Skeletal muscle tissue (tissue), 3 donors: ENCODE measurements at regions not wholly inside any gene's neighbourhood (a gene's known extent, or its start where the extent isn't known, plus 50 kb on each side); places are given as distances from the start of the nearest gene placed in this dataset.

Source experiments
- H3K27ac ChIP-seq: one replicate; pipeline ENCODE4 v1.7.0; 2013; ENCODE audit warnings: mild to moderate bottlenecking, low read depth, low read length, inconsistent platforms
- H3K27me3 ChIP-seq, 3 donors: one replicate each; pipeline ENCODE4 v1.7.0; 2013; ENCODE audit warnings: low read length in 3 of 3; ENCODE audit not compliant: control insufficient read depth in 3 of 3, insufficient read depth in 3 of 3
- H3K36me3 ChIP-seq, 3 donors: one replicate each; pipeline ENCODE4 v1.7.0; 2013; ENCODE audit warnings: low read length in 3 of 3; ENCODE audit not compliant: control insufficient read depth in 3 of 3, insufficient read depth in 3 of 3
- H3K4me1 ChIP-seq, 3 donors: one replicate each; pipeline ENCODE4 v1.7.0; 2013; ENCODE audit warnings: low read length in 3 of 3, mild to moderate bottlenecking in 3 of 3; ENCODE audit not compliant: control insufficient read depth in 3 of 3, insufficient read depth in 3 of 3
- H3K4me3 ChIP-seq, 3 donors: one replicate each; pipeline ENCODE4 v1.7.0; 2013; ENCODE audit warnings: low read length in 3 of 3
- H3K9ac ChIP-seq, 3 donors: one replicate each; pipeline ENCODE4 v1.7.0; 2013; ENCODE audit warnings: low read length in 3 of 3, mild to moderate bottlenecking in 3 of 3, moderate library complexity in 2 of 3, low read depth in 1 of 3
- H3K9me3 ChIP-seq, 3 donors: one replicate each; pipeline ENCODE4 v1.7.0; 2013; ENCODE audit warnings: low read length in 3 of 3; ENCODE audit not compliant: control insufficient read depth in 3 of 3
- donor health status: Osteomylitis.

DNA sequence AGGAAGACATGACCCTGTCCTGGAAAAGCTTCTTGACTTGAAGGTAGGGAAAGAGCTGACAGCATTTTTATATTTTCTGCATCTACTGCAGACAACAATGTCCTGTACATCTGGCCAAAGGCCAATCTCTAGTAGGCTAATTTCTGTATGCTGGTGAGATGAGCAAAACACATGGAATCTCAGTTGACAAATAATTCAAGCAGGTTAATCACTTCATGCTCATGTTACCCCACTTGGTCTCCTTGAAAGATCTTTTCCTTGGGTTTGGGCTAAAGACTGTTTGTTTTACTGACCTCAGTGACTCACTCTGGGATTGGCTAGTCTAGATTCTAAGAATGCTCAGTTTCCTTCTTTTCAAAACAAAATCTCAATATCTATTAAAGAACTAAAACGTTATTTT lies 298.8 kb downstream of the LMO7 start:
- Histone ChIP-seq H3K4me1 (no peaks in the 10 kb centered on the region), H3K4me3 (no peak overlapping the region), H3K36me3 (no peaks in the 10 kb centered on the region), H3K9me3 (no peaks in the 10 kb centered on the region), H3K9ac (no peak overlapping the region), H3K27ac (no peak overlapping the region), H3K27me3 (no peaks in the 10 kb centered on the region)

- Histone ChIP-seq H3K36me3 (no peaks in the 10 kb centered on the region), H3K4me3 (no peak overlapping the region), H3K9me3 (no peaks in the 10 kb centered on the region), H3K9ac (no peak overlapping the region), H3K4me1 (no peaks in the 10 kb centered on the region), H3K27me3 (no peaks in the 10 kb centered on the region), H3K27ac (no peak overlapping the region)
Observed at GRCh38 chr13:75932636-75933035, 296.5 kb downstream of the LMO7 start.

- H3K9me3 ChIP-seq, result no peaks in the 10 kb centered on the region
- H3K4me3 ChIP-seq, result no peak overlapping the region
- no peak overlapping the region for H3K27ac ChIP-seq
- no peaks in the 10 kb centered on the region for H3K27me3 ChIP-seq
- H3K4me1 ChIP-seq, result no peaks in the 10 kb centered on the region
- H3K9ac ChIP-seq, result no peak overlapping the region
- no peaks in the 10 kb centered on the region for H3K36me3 ChIP-seq
Observed at GRCh38 chr13:75931116-75931515, 295.0 kb downstream of the LMO7 start.

DNA sequence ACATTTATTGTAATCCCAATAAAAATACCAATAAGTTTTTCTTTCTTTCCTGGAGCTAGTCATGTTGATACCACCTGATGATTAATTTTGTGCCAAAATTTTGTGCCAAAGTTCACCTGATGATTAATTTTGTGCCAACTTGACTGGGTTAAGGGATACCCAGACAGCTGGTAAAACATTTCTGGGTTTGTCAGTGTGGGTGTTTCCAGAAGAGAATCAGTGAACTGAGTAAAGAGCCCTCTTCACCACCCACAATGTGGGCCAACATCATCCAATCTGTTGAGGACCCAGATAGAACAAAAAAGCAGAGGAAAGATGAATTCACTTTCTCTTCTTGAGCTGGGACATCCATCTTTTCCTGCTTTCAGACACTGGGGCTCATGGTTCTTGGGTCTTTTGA lies 292.9 kb downstream of the LMO7 start:
- no peaks in the 10 kb centered on the region for H3K27me3 ChIP-seq
- H3K36me3 ChIP-seq, result no peaks in the 10 kb centered on the region
- no peaks in the 10 kb centered on the region for H3K4me1 ChIP-seq
- H3K27ac ChIP-seq, result no peak overlapping the region
- no peaks in the 10 kb centered on the region for H3K9me3 ChIP-seq
- no peak overlapping the region for H3K4me3 ChIP-seq
- no peak overlapping the region for H3K9ac ChIP-seq

DNA sequence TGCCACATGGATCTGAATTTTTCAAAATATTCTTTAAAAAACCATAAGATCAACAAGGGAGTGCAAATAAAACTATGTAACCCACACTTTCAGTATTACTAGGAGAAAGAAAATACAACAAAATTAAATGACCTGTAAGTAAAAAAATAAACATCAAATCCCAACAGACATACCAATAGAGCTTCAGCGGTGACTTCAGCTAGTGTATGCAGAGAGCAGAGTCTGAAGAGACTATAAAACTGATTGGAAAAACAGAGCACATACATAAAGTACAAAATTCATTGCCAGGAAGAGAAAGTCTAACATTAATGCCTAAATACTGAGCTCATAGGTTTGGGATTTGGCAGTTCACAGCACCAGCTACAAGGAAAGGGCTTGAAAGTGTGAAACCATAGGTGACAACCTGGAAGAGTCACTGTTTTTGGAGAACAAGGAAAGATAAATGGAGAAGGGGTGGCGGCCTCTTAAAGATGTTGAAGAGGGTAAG lies 291.1 kb downstream of the LMO7 start:
- Histone ChIP-seq H3K4me3 (no peak overlapping the region), H3K36me3 (no peaks in the 10 kb centered on the region), H3K9ac (no peak overlapping the region), H3K9me3 (no peaks in the 10 kb centered on the region), H3K27me3 (no peaks in the 10 kb centered on the region), H3K27ac (no peak overlapping the region), H3K4me1 (no peaks in the 10 kb centered on the region)

- Histone ChIP-seq H3K9ac (no peak overlapping the region), H3K36me3 (no peaks in the 10 kb centered on the region), H3K4me3 (no peak overlapping the region), H3K27me3 (no peaks in the 10 kb centered on the region), H3K4me1 (no peaks in the 10 kb centered on the region), H3K27ac (no peak overlapping the region), H3K9me3 (no peaks in the 10 kb centered on the region)
Observed at GRCh38 chr13:75920536-75920935, 284.4 kb downstream of the LMO7 start.

DNA sequence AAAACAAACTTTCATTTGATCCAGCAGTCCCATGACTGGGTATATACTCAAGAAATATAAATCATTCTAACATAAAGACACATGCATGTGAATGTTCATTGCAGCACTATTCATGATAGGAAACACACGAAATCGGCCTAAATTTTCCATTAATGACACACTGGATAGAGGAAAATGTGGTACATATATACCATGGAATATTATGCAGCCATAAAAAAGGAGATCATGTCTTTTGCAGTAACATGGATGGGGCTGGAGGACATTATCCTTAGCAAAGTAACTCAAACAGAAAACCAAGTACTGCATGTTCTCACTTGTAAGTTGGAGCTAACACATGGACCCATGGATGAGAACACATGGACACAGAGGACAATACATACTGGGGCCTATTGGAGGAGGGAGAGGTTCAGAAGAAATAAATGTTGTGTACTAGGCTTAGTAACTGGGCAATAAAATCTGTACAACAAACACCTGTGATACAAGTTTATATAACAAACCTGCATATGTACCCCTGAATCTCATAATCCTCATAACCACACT lies 283.6 kb downstream of the LMO7 start:
- Histone ChIP-seq H3K9me3 (no peaks in the 10 kb centered on the region), H3K9ac (no peak overlapping the region), H3K4me1 (no peaks in the 10 kb centered on the region), H3K27me3 (no peaks in the 10 kb centered on the region), H3K36me3 (no peaks in the 10 kb centered on the region), H3K27ac (no peak overlapping the region), H3K4me3 (no peak overlapping the region)

DNA sequence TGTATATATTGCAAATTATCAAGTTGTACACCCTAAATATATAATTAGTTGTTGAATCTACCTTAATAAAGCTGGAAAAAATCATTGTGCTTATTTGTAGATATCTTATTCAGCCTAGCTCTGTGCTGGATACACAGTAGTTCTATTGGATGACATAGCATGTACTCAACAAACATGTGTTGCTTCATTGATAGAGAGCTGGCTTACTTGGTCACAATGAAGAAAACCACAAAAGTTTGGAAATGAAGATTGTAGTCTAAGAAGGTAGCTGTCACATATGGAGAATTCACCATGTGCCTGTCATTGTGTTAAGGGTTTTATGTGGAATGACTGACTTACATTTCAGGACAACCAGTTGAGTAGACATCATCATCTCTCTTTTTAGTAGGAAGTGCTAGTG lies 278.9 kb downstream of the LMO7 start:
- H3K4me3 ChIP-seq, result no peak overlapping the region
- no peak overlapping the region for H3K27ac ChIP-seq
- no peaks in the 10 kb centered on the region for H3K27me3 ChIP-seq

GRCh38 chr13:75913925-75914324 lies 277.8 kb downstream of the LMO7 start:
- H3K36me3 ChIP-seq, result no peaks in the 10 kb centered on the region

More for the DNA sequence above, 278.9 kb downstream of the LMO7 start:
- no peaks in the 10 kb centered on the region for H3K4me1 ChIP-seq
- H3K9ac ChIP-seq, result no peak overlapping the region
- no peaks in the 10 kb centered on the region for H3K36me3 ChIP-seq
- H3K9me3 ChIP-seq, result no peaks in the 10 kb centered on the region

DNA sequence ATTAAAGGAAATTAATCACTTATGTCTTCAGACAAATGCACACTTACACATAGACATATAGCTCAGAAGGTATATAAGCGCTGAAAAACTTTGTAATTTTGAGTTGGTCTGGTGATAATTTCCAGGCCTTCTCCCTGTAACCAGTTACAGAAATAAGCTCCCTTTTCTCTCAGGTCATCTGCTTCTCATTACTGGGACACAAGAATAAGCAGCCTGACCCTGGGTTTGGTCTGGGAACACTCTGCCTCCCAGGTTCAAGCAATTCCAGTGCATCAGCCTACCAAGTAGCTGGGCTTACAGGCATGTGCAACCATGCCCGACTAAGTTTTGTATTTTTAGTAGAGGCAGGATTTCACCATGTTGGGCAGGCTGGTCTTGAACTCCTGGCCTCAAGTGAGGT lies 274.5 kb downstream of the LMO7 start:
- no peak overlapping the region for H3K27ac ChIP-seq
- no peaks in the 10 kb centered on the region for H3K27me3 ChIP-seq
- H3K4me3 ChIP-seq, result no peak overlapping the region
- H3K9ac ChIP-seq, result no peak overlapping the region
- H3K4me1 ChIP-seq, result peaks cover 0 to 4% (median 0%) of the 10 kb centered on the region in 3 donors
- H3K9me3 ChIP-seq, result no peaks in the 10 kb centered on the region
- H3K36me3 ChIP-seq, result no peaks in the 10 kb centered on the region

More at GRCh38 chr13:75913925-75914324, 277.8 kb downstream of the LMO7 start:
- H3K9me3 ChIP-seq, result no peaks in the 10 kb centered on the region
- H3K4me1 ChIP-seq, result no peaks in the 10 kb centered on the region
- no peaks in the 10 kb centered on the region for H3K27me3 ChIP-seq
- H3K27ac ChIP-seq, result no peak overlapping the region
- no peak overlapping the region for H3K4me3 ChIP-seq
- no peak overlapping the region for H3K9ac ChIP-seq
